AG04449 (cell line): ENCODE measurements at regions not wholly inside any gene's neighbourhood (a gene's known extent, or its start where the extent isn't known, plus 50 kb on each side); places are given as distances from the start of the nearest gene placed in this dataset.
"Not testable (repeated sequence)": the region's sequence is repeated elsewhere in the genome, so short reads cannot be mapped to it uniquely, and the experiment has no call there.

Experiments
- CTCF ChIA-PET: fragments of 350-600 bp; formaldehyde crosslinking; extraction: SDS; loops from one replicate; lab custom pipeline; 2021; ENCODE audit warnings: antibody characterized with exemption; lab: Yijun Ruan, JAX
- POLR2A ChIA-PET: fragments of 400-600, 350-600 bp; formaldehyde crosslinking; extraction: SDS; loops from one replicate; lab custom pipeline; 2020; ENCODE audit warnings: antibody characterized with exemption, inconsistent platforms; lab: Yijun Ruan, JAX
- DNase-seq: peaks from one replicate; pipeline ENCODE4 v3.0.0-alpha.2; 2010; ENCODE audit warnings: low read depth, low spot score
- H3K4me3 ChIP-seq: 2 replicates; pipeline ENCODE4 v1.5.1; 2011; ENCODE audit warnings: low read depth, mild to moderate bottlenecking, control low read depth, low read length
- TF ChIP-seq, protein P1 (sequence below): IDR thresholded peaks from one replicate; pipeline ENCODE4 v1.5.1; 2011; ENCODE audit warnings: mild to moderate bottlenecking, moderate library complexity, low read length, control low read depth, inconsistent platforms; ENCODE audit not compliant: insufficient read depth; ENCODE audit errors: missing control alignments

- H3K4me3 ChIP-seq, result no peak overlapping the region
- CTCF ChIA-PET, result no interaction called here
- TF ChIP-seq, protein P1, sequence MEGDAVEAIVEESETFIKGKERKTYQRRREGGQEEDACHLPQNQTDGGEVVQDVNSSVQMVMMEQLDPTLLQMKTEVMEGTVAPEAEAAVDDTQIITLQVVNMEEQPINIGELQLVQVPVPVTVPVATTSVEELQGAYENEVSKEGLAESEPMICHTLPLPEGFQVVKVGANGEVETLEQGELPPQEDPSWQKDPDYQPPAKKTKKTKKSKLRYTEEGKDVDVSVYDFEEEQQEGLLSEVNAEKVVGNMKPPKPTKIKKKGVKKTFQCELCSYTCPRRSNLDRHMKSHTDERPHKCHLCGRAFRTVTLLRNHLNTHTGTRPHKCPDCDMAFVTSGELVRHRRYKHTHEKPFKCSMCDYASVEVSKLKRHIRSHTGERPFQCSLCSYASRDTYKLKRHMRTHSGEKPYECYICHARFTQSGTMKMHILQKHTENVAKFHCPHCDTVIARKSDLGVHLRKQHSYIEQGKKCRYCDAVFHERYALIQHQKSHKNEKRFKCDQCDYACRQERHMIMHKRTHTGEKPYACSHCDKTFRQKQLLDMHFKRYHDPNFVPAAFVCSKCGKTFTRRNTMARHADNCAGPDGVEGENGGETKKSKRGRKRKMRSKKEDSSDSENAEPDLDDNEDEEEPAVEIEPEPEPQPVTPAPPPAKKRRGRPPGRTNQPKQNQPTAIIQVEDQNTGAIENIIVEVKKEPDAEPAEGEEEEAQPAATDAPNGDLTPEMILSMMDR, result no peak
- DNase-seq, result no peak
- POLR2A ChIA-PET, result no interaction called here
Observed at GRCh38 chr5:63085561-63085960, 506.9 kb downstream of the LRRC70 start.

- DNase-seq, POLR2A ChIA-PET: not testable (repeated sequence)
Observed at GRCh38 chr5:63083689-63084088, 505.1 kb downstream of the LRRC70 start.

DNA sequence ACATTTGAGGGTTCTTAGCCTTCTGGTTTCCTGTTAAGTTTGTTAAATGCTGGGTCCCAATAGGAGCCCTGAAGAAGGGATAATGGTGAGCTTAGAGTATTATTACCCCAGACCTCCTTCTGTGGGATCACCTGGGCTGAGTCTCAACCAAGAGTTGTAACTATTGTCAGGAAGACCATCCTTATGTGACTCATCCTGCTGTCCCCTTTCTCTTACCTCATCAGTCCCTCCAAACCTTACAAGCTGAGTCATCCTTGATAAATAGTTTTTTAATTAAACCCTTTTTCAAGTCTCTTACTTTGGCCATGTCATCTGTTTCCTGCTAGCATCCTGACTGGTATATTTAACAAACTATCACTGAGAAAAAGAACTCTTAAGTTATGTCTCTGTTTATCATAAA lies 502.8 kb downstream of the LRRC70 start:
- no peak for DNase-seq
- TF ChIP-seq, protein P1, result no peak
- ChIA-PET POLR2A (no interaction called here), CTCF (no interaction called here)
- no peak overlapping the region for H3K4me3 ChIP-seq

More at GRCh38 chr5:63083689-63084088, 505.1 kb downstream of the LRRC70 start:
- CTCF ChIA-PET, H3K4me3 ChIP-seq: not testable (repeated sequence)

DNA sequence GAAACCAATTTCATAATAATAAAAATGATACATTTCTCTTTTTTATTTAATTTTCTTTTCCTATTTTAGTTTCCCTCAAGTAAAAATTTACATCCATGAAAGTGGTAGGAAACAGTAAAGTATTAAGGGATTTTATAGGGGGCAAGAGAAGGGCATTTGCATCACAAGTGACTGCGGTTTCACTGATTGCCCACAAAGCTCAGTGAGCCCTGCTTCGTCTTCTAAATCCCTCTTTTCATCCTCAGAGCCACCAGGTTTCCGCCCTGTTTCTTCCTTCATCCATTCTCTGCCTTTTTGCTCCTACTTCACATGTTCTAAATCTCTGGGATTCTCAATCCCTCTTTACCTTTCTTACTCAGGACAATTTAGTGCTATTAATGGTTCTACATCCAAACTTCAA lies 491.4 kb downstream of the LRRC70 start:
- ChIA-PET CTCF (no interaction called here), POLR2A (no interaction called here)
- DNase-seq, result no peak
- no peak overlapping the region for H3K4me3 ChIP-seq
- TF ChIP-seq, protein P1, result no peak

DNA sequence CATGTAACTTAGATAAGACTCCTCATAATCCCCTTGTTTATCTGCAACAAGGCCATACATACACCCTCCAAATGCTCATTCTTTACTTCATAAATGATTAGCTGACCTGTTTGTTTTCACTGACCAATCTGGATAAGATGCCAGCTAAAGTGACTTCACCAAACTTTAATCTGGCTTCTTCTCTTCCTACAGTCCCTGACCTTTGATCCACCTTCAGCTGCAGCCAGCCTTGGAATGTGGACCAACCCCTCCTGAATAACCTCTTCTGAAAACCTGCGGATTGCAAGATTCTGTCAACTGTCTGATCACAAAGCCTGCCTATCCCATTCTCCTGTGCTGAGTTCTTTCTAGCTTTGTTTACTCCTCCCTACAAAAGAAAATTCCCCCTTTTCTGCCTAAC lies 476.8 kb downstream of the LRRC70 start:
- ChIA-PET CTCF (no interaction called here), POLR2A (no interaction called here)
- H3K4me3 ChIP-seq, result no peak overlapping the region
- TF ChIP-seq, protein P1, result no peak
- DNase-seq, result no peak

- H3K4me3 ChIP-seq, result no peak overlapping the region
- TF ChIP-seq, protein P1, result no peak
- DNase-seq, result no peak
- POLR2A ChIA-PET, result no interaction called here
- CTCF ChIA-PET, result no interaction called here
Observed at GRCh38 chr5:63053019-63053638, 474.5 kb downstream of the LRRC70 start.

- no peak for DNase-seq
- CTCF ChIA-PET, result no interaction called here
- TF ChIP-seq, protein P1, result no peak
- no peak overlapping the region for H3K4me3 ChIP-seq
- POLR2A ChIA-PET, result no interaction called here
Observed at GRCh38 chr5:63050916-63051315, 472.3 kb downstream of the LRRC70 start.
